ENCODE measurements at regions not wholly inside any gene's neighbourhood (a gene's known extent, or its start where the extent isn't known, plus 50 kb on each side); places are given as distances from the start of the nearest gene placed in this dataset.

GRCh38 chr3:13227315-13228165, 154.3 kb upstream of the IQSEC1 start:
- no peak for DNase-seq (ENCODE audit: low read depth)
- no peak for TF ChIP-seq CTCF (IDR thresholded peaks at IDR 0.05; ENCODE audit: insufficient read depth, low read depth, low read length, missing control alignments)
- no peak overlapping the region for H3K4me3 ChIP-seq (ENCODE audit: low read length)

- TF ChIP-seq CTCF (IDR thresholded peaks at IDR 0.05; ENCODE audit: insufficient read depth, low read depth, low read length, missing control alignments): no peak
- DNase-seq (ENCODE audit: low read depth): no peak
- H3K4me3 ChIP-seq (ENCODE audit: low read length): no peak overlapping the region
Observed at GRCh38 chr3:13224967-13225366, 151.7 kb upstream of the IQSEC1 start.

- no peak overlapping the region for H3K4me3 ChIP-seq (ENCODE audit: low read length)
- DNase-seq (ENCODE audit: low read depth): no peak
- TF ChIP-seq CTCF (IDR thresholded peaks at IDR 0.05; ENCODE audit: insufficient read depth, low read depth, low read length, missing control alignments): no peak
Observed at GRCh38 chr3:13223574-13224237, 150.5 kb upstream of the IQSEC1 start.

- DNase-seq (ENCODE audit: low read depth): no peak
- TF ChIP-seq CTCF (IDR thresholded peaks at IDR 0.05; ENCODE audit: insufficient read depth, low read depth, low read length, missing control alignments): no peak
- no peak overlapping the region for H3K4me3 ChIP-seq (ENCODE audit: low read length)
Observed at GRCh38 chr3:13222891-13223573, 149.8 kb upstream of the IQSEC1 start.

- no peak for DNase-seq (ENCODE audit: low read depth)
- TF ChIP-seq CTCF (IDR thresholded peaks at IDR 0.05; ENCODE audit: insufficient read depth, low read depth, low read length, missing control alignments): no peak
Observed at GRCh38 chr3:13222131-13222530, 148.9 kb upstream of the IQSEC1 start.

GRCh38 chr3:13221491-13222061, 148.3 kb upstream of the IQSEC1 start:
- no peak for TF ChIP-seq CTCF (IDR thresholded peaks at IDR 0.05; ENCODE audit: insufficient read depth, low read depth, low read length, missing control alignments)
- DNase-seq (ENCODE audit: low read depth): no peak
- H3K4me3 ChIP-seq (ENCODE audit: low read length): no peak overlapping the region

More at GRCh38 chr3:13222131-13222530, 148.9 kb upstream of the IQSEC1 start:
- H3K4me3 ChIP-seq (ENCODE audit: low read length): no peak overlapping the region
